ENCODE measurements at regions not wholly inside any gene's neighbourhood (a gene's known extent, or its start where the extent isn't known, plus 50 kb on each side); places are given as distances from the start of the nearest gene placed in this dataset.

- TF ChIP-seq PREB (CRISPR knock-in tag; IDR thresholded peaks at IDR 0.05; ENCODE audit: borderline replicate concordance) (no peak), HMGA2 (CRISPR knock-in tag; IDR thresholded peaks at IDR 0.05) (no peak), USF1 (CRISPR knock-in tag; IDR thresholded peaks at IDR 0.05) (no peak), SP1 (CRISPR knock-in tag; conservative IDR thresholded peaks at IDR 0.05) (no peak), GTF2I (CRISPR knock-in tag; conservative IDR thresholded peaks at IDR 0.05) (no peak), CREM (CRISPR knock-in tag; IDR thresholded peaks at IDR 0.05) (no peak), ZNF121 (CRISPR knock-in tag; IDR thresholded peaks at IDR 0.05) (no peak), ZNF396 (CRISPR knock-in tag; IDR thresholded peaks at IDR 0.05; ENCODE audit: borderline replicate concordance) (no peak), PRRX2 (CRISPR knock-in tag; IDR thresholded peaks at IDR 0.05) (no peak), KAT7 (CRISPR knock-in tag; IDR thresholded peaks at IDR 0.05; ENCODE audit: borderline replicate concordance) (no peak), OVOL2 (CRISPR knock-in tag; IDR thresholded peaks at IDR 0.05; ENCODE audit: borderline replicate concordance) (no peak)
Measured at GRCh38 chr9:120066315-120066714, 513.7 kb downstream of the CDK5RAP2 start (continued).

- peaks cover 2% of the 10 kb centered on the region; the same call in 1 of the 2 replicates for H3K27me3 Mint-ChIP-seq (ENCODE audit: low read depth)
Measured at GRCh38 chr9:120065151-120065550, 514.8 kb downstream of the CDK5RAP2 start.

More at GRCh38 chr9:120065151-120065550, 514.8 kb downstream of the CDK5RAP2 start:
- DNase-seq (ENCODE audit: low spot score) = no peak
- POLR2A ChIA-PET = no interaction called here
- CTCF ChIA-PET = no interaction called here
- H3K4me3 Mint-ChIP-seq = no peak overlapping the region
- H3K4me1 Mint-ChIP-seq = no peaks in the 10 kb centered on the region
- H3K36me3 Mint-ChIP-seq = no peaks in the 10 kb centered on the region
- no peak for TF ChIP-seq ETV6 (CRISPR knock-in tag; IDR thresholded peaks at IDR 0.05)
- TF ChIP-seq E2F5 (CRISPR knock-in tag; IDR thresholded peaks at IDR 0.05) = no peak
- TF ChIP-seq IRF1 (CRISPR knock-in tag; IDR thresholded peaks at IDR 0.05) = no peak
- no peak for TF ChIP-seq CREB1 (CRISPR knock-in tag; IDR thresholded peaks at IDR 0.05)
- no peak for TF ChIP-seq PRDM15 (CRISPR knock-in tag; IDR thresholded peaks at IDR 0.05)
- TF ChIP-seq GABPB1 (CRISPR knock-in tag; IDR thresholded peaks at IDR 0.05) = no peak
- TF ChIP-seq TCF7 (CRISPR knock-in tag; IDR thresholded peaks at IDR 0.05; ENCODE audit: low read depth) = no peak
- TF ChIP-seq NR3C1 (CRISPR knock-in tag; conservative IDR thresholded peaks at IDR 0.05; ENCODE audit: low read depth) = no peak
- no peak for TF ChIP-seq ATF3 (CRISPR knock-in tag; conservative IDR thresholded peaks at IDR 0.05)
- ATAC-seq = no peak
- peaks cover 23% of the 10 kb centered on the region for H3K9me3 Mint-ChIP-seq
- H3K27ac Mint-ChIP-seq = no peak overlapping the region
